ENCODE measurements at regions not wholly inside any gene's neighbourhood (a gene's known extent, or its start where the extent isn't known, plus 50 kb on each side); places are given as distances from the start of the nearest gene placed in this dataset.
"Not testable (repeated sequence)": the region's sequence is repeated elsewhere in the genome, so short reads cannot be mapped to it uniquely, and the experiment has no call there.

- DNase-seq, result no peak
Measured at GRCh38 chr1:101373570-101373969, 136.8 kb downstream of the S1PR1 start.

DNA sequence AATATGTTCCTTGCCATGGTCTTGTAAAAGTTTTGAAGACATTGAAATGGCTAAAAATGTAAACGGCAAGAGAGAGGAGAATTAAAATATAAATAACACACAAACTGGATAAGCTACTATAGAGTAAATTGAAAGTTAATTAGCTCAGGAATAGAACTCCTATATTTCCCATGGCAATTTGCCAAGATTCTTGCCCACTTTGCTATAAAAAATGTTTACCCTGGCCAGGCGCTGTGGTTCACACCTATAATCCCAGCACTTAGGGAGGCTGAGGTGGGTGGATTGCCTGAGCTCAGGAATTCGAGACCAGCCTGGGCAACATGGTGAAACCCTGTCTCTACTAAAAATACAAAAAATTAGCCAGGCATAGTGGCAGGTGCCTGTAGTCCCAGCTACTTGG is 138.6 kb downstream of the S1PR1 start:
- not testable (repeated sequence) for DNase-seq

DNA sequence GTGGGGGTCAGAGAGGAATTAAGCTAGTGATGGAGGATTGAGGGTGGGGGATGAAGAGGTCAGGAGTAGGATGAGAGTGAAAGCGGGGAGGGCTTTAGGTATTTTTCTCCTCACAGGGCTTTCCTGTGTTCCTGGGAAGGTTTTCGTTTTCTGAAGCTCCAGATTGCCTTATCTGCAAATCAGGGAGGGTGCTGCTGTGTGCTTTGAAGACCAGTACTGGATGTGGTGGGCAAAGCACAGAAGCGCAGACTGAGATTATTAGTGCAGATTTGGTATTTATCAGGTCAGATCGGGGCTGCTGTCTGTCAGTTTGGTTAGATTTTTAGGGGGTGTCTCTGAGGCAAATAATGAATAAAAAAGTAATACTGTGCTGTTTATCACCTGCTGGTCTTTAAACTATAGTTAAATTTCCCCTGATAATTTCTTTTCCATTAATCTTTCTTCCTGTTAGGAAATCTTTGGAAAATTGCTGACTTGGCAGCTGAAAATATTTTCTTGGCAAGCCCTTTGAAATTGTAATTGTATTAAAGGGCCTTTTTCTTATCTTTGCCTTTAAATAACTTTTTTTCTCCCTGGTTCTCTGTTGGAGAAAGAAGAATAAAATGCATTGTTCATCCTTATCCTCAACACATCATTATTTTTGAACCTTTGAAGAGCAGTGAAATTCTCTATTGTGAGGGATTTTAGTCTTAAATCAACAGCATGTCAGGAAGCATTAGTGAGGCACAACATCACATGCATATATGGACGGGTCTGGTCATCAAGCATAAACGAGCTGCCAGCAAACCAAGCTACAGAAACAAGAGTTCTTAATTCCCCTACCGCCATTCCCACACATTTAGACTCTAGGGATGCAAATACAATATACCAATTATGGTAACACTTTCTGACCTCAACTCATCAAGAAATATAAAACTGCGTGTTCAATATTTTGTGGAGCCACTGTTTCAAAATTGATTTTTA is 139.6 kb downstream of the S1PR1 start:
- no peak for DNase-seq

GRCh38 chr1:101377084-101377835 is 140.4 kb downstream of the S1PR1 start:
- no peak for DNase-seq

DNA sequence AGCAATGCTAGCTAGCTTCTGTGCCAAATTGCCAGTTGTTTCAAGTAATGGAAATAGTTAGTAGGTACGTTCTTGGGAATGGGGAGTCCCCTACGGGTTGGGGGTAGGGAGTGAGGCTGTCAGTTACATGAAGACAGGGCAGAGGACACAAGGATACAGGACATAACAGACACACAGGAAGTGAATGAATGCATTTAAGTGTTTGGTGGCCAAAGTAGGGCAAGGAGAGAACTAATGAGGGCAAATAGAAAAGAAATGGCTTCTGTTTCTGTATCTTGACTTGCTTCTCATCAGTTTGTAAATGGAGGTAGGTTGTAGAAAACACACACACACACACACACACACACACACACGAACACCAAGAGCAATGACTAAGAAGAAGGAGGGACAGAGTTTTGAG is 142.2 kb downstream of the S1PR1 start:
- no peak for DNase-seq

- no peak for DNase-seq
Measured at GRCh38 chr1:101379950-101380349, 143.1 kb downstream of the S1PR1 start.

DNA sequence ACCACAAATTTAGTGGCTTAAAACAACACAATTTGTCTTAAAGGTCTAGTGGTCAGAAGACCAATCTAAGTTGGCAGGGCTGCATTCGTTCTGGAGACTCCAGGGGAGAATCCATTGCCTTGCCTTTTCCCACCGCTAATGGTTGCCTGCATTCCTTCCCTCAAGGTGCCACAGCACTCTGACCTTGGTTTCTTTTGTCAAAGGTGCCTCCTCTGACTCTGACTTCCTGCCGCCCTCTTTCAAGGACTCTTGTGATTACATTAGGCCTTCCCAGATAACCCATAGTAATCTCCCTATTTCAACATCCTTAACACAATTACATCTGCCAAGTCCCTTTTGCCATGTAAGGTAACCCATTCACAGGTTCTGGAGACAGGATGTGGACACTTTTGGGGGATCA is 145.3 kb downstream of the S1PR1 start:
- no peak for DNase-seq

DNA sequence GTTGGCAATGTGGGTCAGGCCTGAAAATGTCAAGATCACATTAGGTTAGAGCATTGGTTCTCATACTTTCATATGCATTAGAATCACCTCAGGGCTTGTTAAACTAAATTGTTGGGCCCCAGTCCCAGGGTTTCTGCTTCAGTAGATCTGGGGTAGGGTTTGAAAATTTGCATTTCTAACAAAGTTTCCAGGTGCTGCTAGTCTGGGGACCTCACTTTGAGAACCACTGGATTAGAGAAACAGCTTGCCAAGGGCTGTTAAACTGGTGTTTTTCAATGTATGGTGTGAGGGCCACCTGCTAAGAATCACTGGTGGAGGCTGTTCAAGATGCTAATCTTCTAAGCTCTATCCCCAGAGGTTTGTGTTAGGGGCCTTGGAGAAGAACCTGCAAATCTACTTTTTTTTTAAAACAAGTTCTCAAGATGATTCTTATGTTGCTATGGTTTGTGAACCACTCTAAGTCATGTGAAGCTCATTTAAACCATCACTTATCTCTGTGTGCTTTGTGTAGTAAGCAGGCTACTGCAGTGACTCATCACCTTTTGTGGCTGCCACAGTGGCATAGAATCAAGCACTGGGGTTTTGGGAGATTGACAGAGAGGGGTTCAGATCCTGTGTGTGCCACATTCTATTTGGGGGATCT is 152.2 kb downstream of the S1PR1 start:
- no peak for DNase-seq

GRCh38 chr1:101389547-101389929 is 152.7 kb downstream of the S1PR1 start:
- no peak for DNase-seq

DNA sequence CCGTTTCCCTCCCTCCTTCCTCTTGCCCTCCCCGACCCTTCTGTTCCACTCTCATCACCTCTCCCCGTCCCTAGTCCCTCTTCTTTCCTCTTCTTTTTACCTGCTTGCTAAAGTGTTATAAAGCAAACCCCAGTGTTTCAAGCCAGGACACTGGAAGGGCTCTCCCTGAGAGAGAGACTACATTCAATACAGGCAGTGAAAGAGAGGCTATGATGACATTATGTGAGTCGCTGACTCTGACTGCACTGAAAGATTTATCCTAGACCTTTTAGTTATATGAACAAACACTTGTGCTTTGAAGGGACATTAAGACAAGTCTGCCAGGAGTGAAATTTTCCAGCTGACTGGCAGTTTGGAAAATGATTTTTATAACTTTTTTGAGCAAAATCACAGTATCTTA is 155.7 kb downstream of the S1PR1 start:
- no peak for DNase-seq

DNA sequence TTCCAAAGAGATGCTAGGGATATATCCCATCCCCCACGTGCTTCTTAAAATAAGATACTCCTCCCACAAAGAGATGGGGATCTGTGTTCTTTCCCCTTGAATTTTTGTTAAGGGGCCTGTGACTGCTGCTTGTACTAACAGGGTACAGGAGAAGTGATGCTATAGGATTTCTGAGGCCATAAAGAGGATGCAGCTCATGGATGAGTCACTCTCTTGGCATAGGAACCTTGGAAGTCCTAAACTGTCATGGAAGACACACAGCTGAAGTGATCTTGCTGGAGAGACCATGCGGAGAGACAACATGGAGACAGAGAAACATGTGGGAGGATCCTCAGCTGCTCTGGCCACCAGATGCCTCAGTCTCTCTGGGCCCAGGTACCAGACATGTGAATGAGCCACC is 157.2 kb downstream of the S1PR1 start:
- no peak for DNase-seq

- DNase-seq, result no peak
Measured at GRCh38 chr1:101399222-101399621, 162.4 kb downstream of the S1PR1 start.

DNA sequence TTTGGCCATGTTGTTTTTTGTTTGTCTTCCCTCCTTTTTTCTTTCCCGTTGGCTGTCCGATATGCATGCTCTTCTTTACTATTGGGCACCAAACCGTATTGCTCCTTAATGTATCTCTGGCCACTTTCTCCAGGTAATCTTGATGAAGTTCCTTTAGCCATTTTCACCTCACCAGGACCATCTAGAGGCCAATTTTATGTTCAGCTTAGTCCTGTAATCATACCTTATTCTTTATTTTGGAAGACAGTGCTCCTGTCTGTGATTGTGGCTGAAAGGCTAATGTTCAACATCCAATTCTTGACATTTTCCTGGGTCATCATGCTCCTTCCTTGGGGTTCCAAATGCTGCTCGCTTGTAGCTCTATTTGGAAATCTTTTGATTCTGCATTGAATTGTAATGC is 169.5 kb downstream of the S1PR1 start:
- no peak for DNase-seq

DNA sequence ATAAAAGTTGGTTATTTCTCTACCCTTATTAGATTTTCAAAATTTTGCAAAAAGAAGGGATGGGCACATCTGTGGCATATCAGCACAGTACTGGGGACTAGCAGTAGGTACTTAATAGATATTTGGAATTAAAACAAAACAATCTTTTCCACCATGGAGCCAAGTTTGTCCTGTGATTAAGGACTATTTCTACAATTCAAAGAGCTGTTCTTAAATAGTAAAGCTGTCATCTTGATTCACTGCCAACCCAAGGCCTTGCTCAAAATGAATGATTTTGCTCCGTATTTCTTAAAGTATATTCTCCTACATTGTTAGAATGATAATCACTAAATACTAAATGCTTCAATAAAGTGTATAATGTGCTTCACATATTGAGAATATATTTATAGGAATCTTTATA is 169.9 kb downstream of the S1PR1 start:
- no peak for DNase-seq

- DNase-seq, result no peak
Measured at GRCh38 chr1:101407505-101408211, 170.8 kb downstream of the S1PR1 start.

- no peak for DNase-seq
Measured at GRCh38 chr1:101408212-101409042, 171.6 kb downstream of the S1PR1 start.

- DNase-seq, result no peak
Measured at GRCh38 chr1:101409102-101409501, 172.3 kb downstream of the S1PR1 start.

GRCh38 chr1:101410048-101410878 is 173.4 kb downstream of the S1PR1 start:
- DNase-seq, result no peak

GRCh38 chr1:101420406-101420805 is 183.6 kb downstream of the S1PR1 start:
- DNase-seq, result no peak

DNA sequence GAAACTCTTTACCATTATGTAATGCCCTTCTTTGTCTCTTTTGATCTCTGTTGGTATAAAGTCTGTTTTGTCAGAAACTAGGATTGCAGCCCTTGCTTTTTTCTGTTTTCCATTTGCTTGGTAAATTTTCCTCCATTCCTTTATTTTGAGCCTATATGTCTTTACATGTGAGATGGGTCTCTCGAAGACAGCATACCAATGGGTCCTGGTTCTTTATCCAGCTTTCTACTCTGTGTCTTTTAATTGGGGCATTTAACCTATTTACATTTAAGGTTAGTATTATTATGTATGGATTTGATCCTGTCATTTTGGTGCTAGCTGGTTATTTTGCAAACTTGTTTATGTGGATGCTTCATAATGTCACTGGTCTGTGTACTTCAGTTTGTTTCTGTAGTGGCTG is 191.3 kb downstream of the S1PR1 start:
- DNase-seq, result not testable (repeated sequence)

DNA sequence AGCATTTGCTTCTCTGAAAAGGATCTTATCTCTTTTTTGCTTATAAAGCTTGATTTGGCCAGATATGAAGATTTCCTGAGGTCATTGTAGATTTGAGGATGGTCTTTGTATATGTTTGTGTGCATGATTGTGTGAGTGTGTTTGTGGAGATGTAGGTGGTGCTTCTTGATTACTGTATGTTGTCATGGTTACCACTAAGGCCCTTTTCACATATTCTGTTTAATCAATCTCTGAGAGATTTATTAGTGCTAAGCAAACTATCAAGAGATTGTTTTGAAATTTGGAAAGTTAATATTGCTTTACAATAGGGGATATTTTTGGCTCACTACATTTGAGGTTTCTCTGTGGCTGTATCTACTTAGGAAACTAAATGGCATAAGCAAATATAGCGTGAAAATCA is 191.7 kb downstream of the S1PR1 start:
- DNase-seq, result no peak
